GM19397 (cell line): ENCODE measurements at regions not wholly inside any gene's neighbourhood (a gene's known extent, or its start where the extent isn't known, plus 50 kb on each side); places are given as distances from the start of the nearest gene placed in this dataset.
"Not testable (repeated sequence)": the region's sequence is repeated elsewhere in the genome, so short reads cannot be mapped to it uniquely, and the experiment has no call there.

Experiments
- ATAC-seq: cut with Tn5 transposase; IDR thresholded peaks from one replicate; pipeline ENCODE4 v1.9.1; 2021; ENCODE audit warnings: mild to moderate bottlenecking, moderate library complexity; ENCODE audit not compliant: unreplicated experiment

GRCh38 chr10:43843321-43844101 is 194.8 kb upstream of the ZNF32 start:
- no peak for ATAC-seq

- no peak for ATAC-seq
Observed at GRCh38 chr10:43842496-43842895, 193.8 kb upstream of the ZNF32 start.

- no peak for ATAC-seq
Observed at GRCh38 chr10:43842072-43842471, 193.4 kb upstream of the ZNF32 start.

- no peak for ATAC-seq
Observed at GRCh38 chr10:43839973-43840372, 191.3 kb upstream of the ZNF32 start.

- ATAC-seq = not testable (repeated sequence)
Observed at GRCh38 chr10:43834751-43835150, 186.1 kb upstream of the ZNF32 start.

- ATAC-seq = no peak
Observed at GRCh38 chr10:43827853-43828252, 179.2 kb upstream of the ZNF32 start.

GRCh38 chr10:43825984-43826383 is 177.3 kb upstream of the ZNF32 start:
- ATAC-seq = no peak

GRCh38 chr10:43825421-43825820 is 176.7 kb upstream of the ZNF32 start:
- ATAC-seq = no peak

- ATAC-seq = no peak
Observed at GRCh38 chr10:43824934-43825333, 176.3 kb upstream of the ZNF32 start.

GRCh38 chr10:43822631-43823580 is 174.2 kb upstream of the ZNF32 start:
- ATAC-seq = no peak

- ATAC-seq = no peak
Observed at GRCh38 chr10:43821103-43821502, 172.4 kb upstream of the ZNF32 start.

- ATAC-seq = no peak
Observed at GRCh38 chr10:43820663-43821062, 172.0 kb upstream of the ZNF32 start.

- ATAC-seq = no peak
Observed at GRCh38 chr10:43819464-43820230, 171.0 kb upstream of the ZNF32 start.

GRCh38 chr10:43818687-43819086 is 170.0 kb upstream of the ZNF32 start:
- ATAC-seq = no peak

- ATAC-seq = no peak
Observed at GRCh38 chr10:43817368-43817767, 168.7 kb upstream of the ZNF32 start.

GRCh38 chr10:43816351-43817321 is 168.0 kb upstream of the ZNF32 start:
- peak; percentile 96 for ATAC-seq

- ATAC-seq = no peak
Observed at GRCh38 chr10:43815181-43815885, 166.7 kb upstream of the ZNF32 start.

GRCh38 chr10:43814663-43815062 is 166.0 kb upstream of the ZNF32 start:
- no peak for ATAC-seq

- ATAC-seq = no peak
Observed at GRCh38 chr10:43811871-43812270, 163.2 kb upstream of the ZNF32 start.
